Activated naive CD4-positive, alpha-beta T cell treated with anti-CD3 and anti-CD28 coated beads, Interleukin-2, amount 50 U/mL, for 72 hours (primary cell): ENCODE measurements at regions not wholly inside any gene's neighbourhood (a gene's known extent, or its start where the extent isn't known, plus 50 kb on each side); places are given as distances from the start of the nearest gene placed in this dataset.
"Not testable (repeated sequence)": the region's sequence is repeated elsewhere in the genome, so short reads cannot be mapped to it uniquely, and the experiment has no call there.

Source experiments
- ATAC-seq, 2 donors: fragments of 150-1000 bp; cut with Tn5 transposase; 2 replicates each; pipeline ENCODE4 v1.10.0; 2021; ENCODE audit warnings: mild to moderate bottlenecking in 2 of 2, moderate library complexity in 2 of 2
- DNase-seq, 2 donors: peaks; one replicate each; pipeline ENCODE4 v3.0.0; 2021 to 2022; ENCODE audit warnings: low spot score in 2 of 2
- H3K27ac Mint-ChIP-seq, 2 donors: one replicate each; pipeline ENCODE4 v1.8.0; 2022; ENCODE audit warnings: mild to moderate bottlenecking in 2 of 2, mixed read lengths in 2 of 2
- H3K36me3 Mint-ChIP-seq, 2 donors: one replicate each; pipeline ENCODE4 v1.8.0; 2022; ENCODE audit warnings: mixed read lengths in 2 of 2
- H3K9me3 Mint-ChIP-seq, 2 donors: one replicate each; pipeline ENCODE4 v1.8.0; 2022; ENCODE audit warnings: mixed read lengths in 2 of 2

- H3K9me3 Mint-ChIP-seq, result peaks cover 7% of the 10 kb centered on the region in 2 donors
- DNase-seq, result no peak
- no peak overlapping the region for H3K27ac Mint-ChIP-seq
- no peaks in the 10 kb centered on the region for H3K36me3 Mint-ChIP-seq
- ATAC-seq, result no peak
Observed at GRCh38 chrX:8105531-8105930, 65.5 kb downstream of the VCX2 start.

- no peak for ATAC-seq
- no peak for DNase-seq
- Mint-ChIP-seq H3K27ac (no peak overlapping the region), H3K9me3 (peaks cover 2% of the 10 kb centered on the region in 2 donors), H3K36me3 (no peaks in the 10 kb centered on the region)
Observed at GRCh38 chrX:8103655-8104054, 67.4 kb downstream of the VCX2 start.

GRCh38 chrX:8091510-8091909 lies 79.6 kb downstream of the VCX2 start:
- Mint-ChIP-seq H3K27ac (no peak overlapping the region), H3K9me3 (no peaks in the 10 kb centered on the region), H3K36me3 (no peaks in the 10 kb centered on the region)
- no peak for ATAC-seq
- no peak for DNase-seq

- ATAC-seq (no peak), DNase-seq (no peak)
- H3K27ac Mint-ChIP-seq, result no peak overlapping the region
- no peaks in the 10 kb centered on the region for H3K9me3 Mint-ChIP-seq
- no peaks in the 10 kb centered on the region for H3K36me3 Mint-ChIP-seq
Observed at GRCh38 chrX:8090906-8091305, 80.2 kb downstream of the VCX2 start.

- no peak overlapping the region for H3K27ac Mint-ChIP-seq
- ATAC-seq (no peak), DNase-seq (no peak)
- H3K9me3 Mint-ChIP-seq, result no peaks in the 10 kb centered on the region
- H3K36me3 Mint-ChIP-seq, result no peaks in the 10 kb centered on the region
Observed at GRCh38 chrX:8090482-8090881, 80.6 kb downstream of the VCX2 start.

- Mint-ChIP-seq H3K36me3 (no peaks in the 10 kb centered on the region), H3K9me3 (no peaks in the 10 kb centered on the region), H3K27ac (no peak overlapping the region)
- DNase-seq, result no peak
- ATAC-seq, result no peak
Observed at GRCh38 chrX:8089141-8089540, 81.9 kb downstream of the VCX2 start.

- ATAC-seq (no peak), DNase-seq (no peak)
- Mint-ChIP-seq H3K36me3 (no peaks in the 10 kb centered on the region), H3K27ac (no peak overlapping the region), H3K9me3 (no peaks in the 10 kb centered on the region)
Observed at GRCh38 chrX:8084006-8084405, 87.1 kb downstream of the VCX2 start.

GRCh38 chrX:8083286-8083685 lies 87.8 kb downstream of the VCX2 start:
- H3K36me3 Mint-ChIP-seq, result no peaks in the 10 kb centered on the region
- no peak for ATAC-seq
- H3K9me3 Mint-ChIP-seq, result no peaks in the 10 kb centered on the region
- no peak overlapping the region for H3K27ac Mint-ChIP-seq
- no peak for DNase-seq

GRCh38 chrX:8075636-8076035 lies 95.4 kb downstream of the VCX2 start:
- ATAC-seq, result no peak
- Mint-ChIP-seq H3K27ac (no peak overlapping the region), H3K36me3 (no peaks in the 10 kb centered on the region), H3K9me3 (no peaks in the 10 kb centered on the region)
- no peak for DNase-seq

GRCh38 chrX:8067754-8068462 lies 103.2 kb downstream of the VCX2 start:
- H3K36me3 Mint-ChIP-seq, result no peaks in the 10 kb centered on the region
- H3K9me3 Mint-ChIP-seq, result no peaks in the 10 kb centered on the region
- DNase-seq (no peak), ATAC-seq (no peak)
- no peak overlapping the region for H3K27ac Mint-ChIP-seq

GRCh38 chrX:8052909-8053308 lies 118.2 kb downstream of the VCX2 start:
- H3K27ac Mint-ChIP-seq, result no peak overlapping the region
- DNase-seq (no peak), ATAC-seq (no peak)

GRCh38 chrX:8049827-8050226 lies 121.2 kb downstream of the VCX2 start:
- ATAC-seq (no peak), DNase-seq (no peak)
- H3K9me3 Mint-ChIP-seq, result no peaks in the 10 kb centered on the region
- no peak overlapping the region for H3K27ac Mint-ChIP-seq
- peaks cover 0 to 1% of the 10 kb centered on the region in 2 donors for H3K36me3 Mint-ChIP-seq

More at GRCh38 chrX:8052909-8053308, 118.2 kb downstream of the VCX2 start:
- no peaks in the 10 kb centered on the region for H3K36me3 Mint-ChIP-seq
- no peaks in the 10 kb centered on the region for H3K9me3 Mint-ChIP-seq

- Mint-ChIP-seq H3K27ac (no peak overlapping the region), H3K9me3 (peaks cover 0 to 8% of the 10 kb centered on the region in 2 donors), H3K36me3 (peaks cover 5 to 15% of the 10 kb centered on the region in 2 donors)
- DNase-seq (no peak), ATAC-seq (no peak)
Observed at GRCh38 chrX:8048466-8048865, 121.3 kb upstream of the PNPLA4 start.

GRCh38 chrX:8044947-8045346 lies 117.7 kb upstream of the PNPLA4 start:
- ATAC-seq, result no peak
- peaks cover 5 to 19% of the 10 kb centered on the region in 2 donors for H3K36me3 Mint-ChIP-seq
- H3K27ac Mint-ChIP-seq, result no peak overlapping the region
- DNase-seq, result no peak
- H3K9me3 Mint-ChIP-seq, result peaks cover 0 to 10% of the 10 kb centered on the region in 2 donors

GRCh38 chrX:8043546-8043945 lies 116.3 kb upstream of the PNPLA4 start:
- Mint-ChIP-seq H3K36me3 (peaks cover 5 to 19% of the 10 kb centered on the region in 2 donors), H3K9me3 (peaks cover 0 to 10% of the 10 kb centered on the region in 2 donors), H3K27ac (no peak overlapping the region)
- ATAC-seq (no peak), DNase-seq (no peak)

- DNase-seq (no peak), ATAC-seq (no peak)
- Mint-ChIP-seq H3K36me3 (peaks cover 5 to 19% of the 10 kb centered on the region in 2 donors), H3K27ac (no peak overlapping the region), H3K9me3 (peaks cover 0 to 10% of the 10 kb centered on the region in 2 donors)
Observed at GRCh38 chrX:8043121-8043520, 115.9 kb upstream of the PNPLA4 start.

- DNase-seq (no peak), ATAC-seq (no peak)
- Mint-ChIP-seq H3K27ac (no peak overlapping the region), H3K36me3 (peaks cover 5 to 19% of the 10 kb centered on the region in 2 donors), H3K9me3 (peaks cover 0 to 10% of the 10 kb centered on the region in 2 donors)
Observed at GRCh38 chrX:8042304-8042703, 115.1 kb upstream of the PNPLA4 start.

GRCh38 chrX:8039711-8040110 lies 112.5 kb upstream of the PNPLA4 start:
- not testable (repeated sequence) for H3K27ac Mint-ChIP-seq, ATAC-seq, DNase-seq
- Mint-ChIP-seq H3K36me3 (peaks cover 5 to 16% of the 10 kb centered on the region in 2 donors), H3K9me3 (peaks cover 0 to 10% of the 10 kb centered on the region in 2 donors)
